ENCODE measurements at regions not wholly inside any gene's neighbourhood (a gene's known extent, or its start where the extent isn't known, plus 50 kb on each side); places are given as distances from the start of the nearest gene placed in this dataset.

DNA sequence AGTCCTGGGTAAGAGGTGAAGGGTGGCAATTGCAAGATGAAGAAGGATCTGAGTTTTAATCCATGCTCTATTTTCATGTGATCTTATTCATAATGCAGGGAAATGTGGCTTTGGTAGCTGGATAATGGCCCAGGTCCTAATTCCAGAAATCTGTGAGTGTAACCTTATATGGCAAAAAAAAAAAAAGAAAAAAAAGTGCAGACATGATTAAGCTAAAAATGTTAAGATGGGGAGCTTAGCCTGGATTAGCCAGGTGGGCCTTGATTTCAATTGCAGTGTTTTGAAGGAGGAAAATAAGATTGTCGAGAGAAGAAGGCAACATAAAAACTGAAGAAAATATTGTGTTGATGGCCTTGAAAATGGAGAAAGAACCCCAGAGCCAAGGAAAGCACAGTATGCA lies 867.7 kb upstream of the HS3ST1 start:
- no peak overlapping the region for H3K4me3 ChIP-seq (replicated peaks; ENCODE audit: low read depth, low read length)
- DNase-seq (ENCODE audit: extremely low read depth, low read depth): no peak
- TF ChIP-seq, protein P1, sequence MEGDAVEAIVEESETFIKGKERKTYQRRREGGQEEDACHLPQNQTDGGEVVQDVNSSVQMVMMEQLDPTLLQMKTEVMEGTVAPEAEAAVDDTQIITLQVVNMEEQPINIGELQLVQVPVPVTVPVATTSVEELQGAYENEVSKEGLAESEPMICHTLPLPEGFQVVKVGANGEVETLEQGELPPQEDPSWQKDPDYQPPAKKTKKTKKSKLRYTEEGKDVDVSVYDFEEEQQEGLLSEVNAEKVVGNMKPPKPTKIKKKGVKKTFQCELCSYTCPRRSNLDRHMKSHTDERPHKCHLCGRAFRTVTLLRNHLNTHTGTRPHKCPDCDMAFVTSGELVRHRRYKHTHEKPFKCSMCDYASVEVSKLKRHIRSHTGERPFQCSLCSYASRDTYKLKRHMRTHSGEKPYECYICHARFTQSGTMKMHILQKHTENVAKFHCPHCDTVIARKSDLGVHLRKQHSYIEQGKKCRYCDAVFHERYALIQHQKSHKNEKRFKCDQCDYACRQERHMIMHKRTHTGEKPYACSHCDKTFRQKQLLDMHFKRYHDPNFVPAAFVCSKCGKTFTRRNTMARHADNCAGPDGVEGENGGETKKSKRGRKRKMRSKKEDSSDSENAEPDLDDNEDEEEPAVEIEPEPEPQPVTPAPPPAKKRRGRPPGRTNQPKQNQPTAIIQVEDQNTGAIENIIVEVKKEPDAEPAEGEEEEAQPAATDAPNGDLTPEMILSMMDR (IDR thresholded peaks at IDR 0.05; ENCODE audit: low read depth, low read length, missing control alignments): no peak

DNA sequence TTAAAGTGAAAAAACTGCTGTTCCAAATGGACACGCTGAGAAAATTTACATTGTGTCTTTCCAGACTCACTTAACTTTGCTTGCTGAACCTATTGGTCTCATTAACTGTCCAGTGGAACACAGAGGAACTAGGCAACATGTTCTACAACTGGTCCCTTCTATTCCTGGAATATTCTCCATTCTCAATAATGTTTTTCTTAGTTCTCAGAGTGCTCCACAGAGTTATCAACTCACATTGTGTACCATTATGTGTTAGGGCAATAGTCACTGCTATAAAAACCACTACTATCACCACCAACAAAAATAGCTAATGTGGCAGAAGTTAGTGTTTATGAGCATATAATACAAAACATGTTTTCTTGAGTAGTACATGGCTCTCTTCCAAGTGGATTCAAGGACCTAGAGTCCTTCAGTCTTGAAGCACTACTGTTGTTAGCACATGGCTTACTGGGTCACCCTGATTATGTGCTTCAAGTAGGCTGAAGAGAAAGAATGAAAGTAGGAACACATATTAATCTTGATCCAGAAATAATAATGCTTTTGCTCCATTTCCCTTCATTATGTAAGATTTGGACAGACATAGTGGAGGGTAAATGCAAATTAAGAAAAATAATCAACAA lies 865.3 kb upstream of the HS3ST1 start:
- TF ChIP-seq, protein P1 (IDR thresholded peaks at IDR 0.05; ENCODE audit: low read depth, low read length, missing control alignments): no peak
- DNase-seq (ENCODE audit: extremely low read depth, low read depth): no peak
- H3K4me3 ChIP-seq (replicated peaks; ENCODE audit: low read depth, low read length): no peak overlapping the region

DNA sequence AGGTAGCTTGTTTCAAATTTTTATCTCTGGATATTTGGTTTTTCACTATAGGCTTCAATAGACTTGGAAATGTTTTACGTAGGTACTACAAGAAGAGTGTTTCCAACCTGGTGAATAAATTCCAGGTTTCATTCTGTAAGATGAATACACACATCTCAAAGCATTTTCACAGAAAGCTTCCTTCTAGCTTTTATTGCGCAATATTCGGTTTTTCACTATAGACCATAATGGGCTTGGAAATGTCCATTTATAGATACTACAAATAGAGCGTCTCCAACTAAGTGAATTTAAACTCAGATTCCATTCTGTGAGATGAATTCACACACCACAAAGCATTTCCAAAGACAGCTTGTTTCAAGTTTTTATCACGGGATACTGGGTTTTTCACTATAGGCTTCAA lies 857.7 kb upstream of the HS3ST1 start:
- TF ChIP-seq, protein P1 (IDR thresholded peaks at IDR 0.05; ENCODE audit: low read depth, low read length, missing control alignments): no peak
- no peak overlapping the region for H3K4me3 ChIP-seq (replicated peaks; ENCODE audit: low read depth, low read length)
- DNase-seq (ENCODE audit: extremely low read depth, low read depth): no peak

DNA sequence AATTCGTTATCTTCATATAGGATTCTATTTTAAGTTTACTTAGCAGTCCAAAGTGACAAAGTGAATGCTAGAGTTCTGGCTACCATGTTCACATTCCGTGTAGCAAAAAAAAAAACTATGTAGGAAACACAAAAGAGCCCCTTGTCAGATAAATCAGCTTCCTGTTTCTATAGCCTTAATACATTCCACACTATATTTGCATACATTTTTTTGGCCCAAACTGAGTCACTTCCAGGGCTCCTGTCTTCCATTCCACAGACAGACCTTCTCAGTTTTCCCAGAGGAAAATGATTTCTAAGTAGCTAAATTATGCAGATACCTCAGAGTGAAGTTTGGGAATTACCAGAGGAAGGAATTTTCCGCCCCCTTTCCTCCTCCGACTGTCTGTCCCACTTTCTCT lies 841.9 kb upstream of the HS3ST1 start:
- DNase-seq (ENCODE audit: extremely low read depth, low read depth): no peak
- H3K4me3 ChIP-seq (replicated peaks; ENCODE audit: low read depth, low read length): no peak overlapping the region

DNA sequence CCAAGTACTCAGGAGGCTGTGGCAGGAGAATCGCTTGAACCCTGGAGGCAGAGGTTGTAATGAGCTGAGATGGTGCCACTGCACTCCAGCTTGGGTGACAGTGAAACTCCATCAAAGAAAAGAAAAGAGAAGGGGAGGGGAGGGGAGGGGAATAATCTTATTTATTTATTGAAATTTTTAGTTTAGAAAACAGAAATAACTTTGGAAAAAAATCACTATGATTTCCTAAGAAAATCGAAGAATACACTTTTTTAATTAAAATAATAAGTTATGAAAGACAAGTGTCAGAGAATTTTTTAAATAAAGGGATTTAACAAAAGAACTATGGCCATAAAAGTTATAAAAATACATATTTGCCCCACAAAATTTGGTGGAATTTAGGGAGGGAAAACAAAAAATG lies 836.9 kb upstream of the HS3ST1 start:
- no peak overlapping the region for H3K4me3 ChIP-seq (replicated peaks; ENCODE audit: low read depth, low read length)
- TF ChIP-seq, protein P1 (IDR thresholded peaks at IDR 0.05; ENCODE audit: low read depth, low read length, missing control alignments): no peak
- no peak for DNase-seq (ENCODE audit: extremely low read depth, low read depth)

More for the DNA sequence above, 841.9 kb upstream of the HS3ST1 start:
- TF ChIP-seq, protein P1 (IDR thresholded peaks at IDR 0.05; ENCODE audit: low read depth, low read length, missing control alignments): no peak

DNA sequence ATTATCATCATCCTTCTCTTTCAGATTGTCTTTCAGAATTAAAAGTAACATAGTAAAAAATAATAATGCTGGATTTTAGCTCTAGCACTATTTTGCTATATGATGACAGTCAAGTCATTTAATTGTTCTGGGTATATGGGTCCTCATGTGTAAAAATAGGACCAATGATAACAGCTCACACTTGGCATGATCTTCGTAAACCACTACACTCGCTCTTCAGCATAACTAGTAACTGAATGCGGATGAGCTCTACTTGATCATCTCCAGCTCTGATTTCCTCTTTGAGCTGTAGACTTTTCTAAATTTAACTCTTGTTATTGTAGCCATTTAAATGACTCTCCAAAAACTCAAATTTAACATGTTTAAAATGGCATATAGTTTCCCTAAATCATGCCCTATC lies 831.8 kb upstream of the HS3ST1 start:
- no peak overlapping the region for H3K4me3 ChIP-seq (replicated peaks; ENCODE audit: low read depth, low read length)
- DNase-seq (ENCODE audit: extremely low read depth, low read depth): no peak
- TF ChIP-seq, protein P1 (IDR thresholded peaks at IDR 0.05; ENCODE audit: low read depth, low read length, missing control alignments): no peak

DNA sequence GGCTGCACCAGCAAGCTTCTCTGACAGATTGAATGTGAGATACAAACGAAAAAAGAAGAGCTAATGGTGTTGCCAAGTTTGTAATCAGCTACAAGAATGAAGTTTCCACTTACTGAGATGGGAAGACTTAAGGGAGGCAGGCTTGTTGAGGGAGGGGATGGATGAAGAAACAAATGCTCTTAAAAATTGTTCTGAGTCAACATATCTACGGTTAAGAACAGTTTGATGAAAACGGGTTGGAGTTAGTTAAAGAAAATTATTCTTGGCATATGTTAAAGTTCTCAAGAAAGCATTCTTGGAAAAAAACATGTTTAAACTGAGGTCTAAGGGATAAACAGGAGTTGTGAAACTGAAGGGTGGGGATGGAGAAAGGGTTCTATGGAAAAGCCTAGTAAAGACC lies 816.3 kb upstream of the HS3ST1 start:
- H3K4me3 ChIP-seq (replicated peaks; ENCODE audit: low read depth, low read length): no peak overlapping the region
- no peak for DNase-seq (ENCODE audit: extremely low read depth, low read depth)
- TF ChIP-seq, protein P1 (IDR thresholded peaks at IDR 0.05; ENCODE audit: low read depth, low read length, missing control alignments): no peak

Measured in HFF-Myc (cell line).